DMS 273 (cell line): ENCODE measurements at regions not wholly inside any gene's neighbourhood (a gene's known extent, or its start where the extent isn't known, plus 50 kb on each side); places are given as distances from the start of the nearest gene placed in this dataset.

Experiments used
- DNase-seq: peaks from one replicate; lab custom pipeline; 2025; ENCODE audit not compliant: unreplicated experiment; lab: John Stamatoyannopoulos, UW

DNA sequence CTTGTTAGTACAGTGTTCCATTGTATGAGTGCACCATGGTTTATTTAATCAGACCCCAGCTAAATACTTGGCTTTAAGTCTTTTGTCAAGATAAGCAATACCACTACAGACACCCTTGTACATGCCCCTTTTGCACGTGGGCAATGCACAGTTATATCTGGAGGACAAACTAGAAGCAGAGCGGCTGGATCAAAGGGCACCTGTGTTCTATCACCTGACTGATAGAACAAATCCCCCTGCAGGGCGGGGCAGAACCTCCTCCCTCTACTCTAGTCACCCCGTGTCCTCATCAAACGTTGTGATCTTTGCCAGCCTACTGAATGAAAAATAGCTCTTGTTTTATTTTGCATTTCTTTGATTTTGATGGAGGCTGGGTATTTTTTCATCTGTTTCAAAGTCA, 314.9 kb downstream of the TLE3 start:
- peak; percentile 34 for DNase-seq

- peak; percentile 88 for DNase-seq
Measured at GRCh38 chr15:69783211-69783610, 314.5 kb downstream of the TLE3 start.

GRCh38 chr15:69784798-69785566, 312.7 kb downstream of the TLE3 start:
- DNase-seq, result no peak

- no peak for DNase-seq
Measured at GRCh38 chr15:69786136-69786701, 311.5 kb downstream of the TLE3 start.

DNA sequence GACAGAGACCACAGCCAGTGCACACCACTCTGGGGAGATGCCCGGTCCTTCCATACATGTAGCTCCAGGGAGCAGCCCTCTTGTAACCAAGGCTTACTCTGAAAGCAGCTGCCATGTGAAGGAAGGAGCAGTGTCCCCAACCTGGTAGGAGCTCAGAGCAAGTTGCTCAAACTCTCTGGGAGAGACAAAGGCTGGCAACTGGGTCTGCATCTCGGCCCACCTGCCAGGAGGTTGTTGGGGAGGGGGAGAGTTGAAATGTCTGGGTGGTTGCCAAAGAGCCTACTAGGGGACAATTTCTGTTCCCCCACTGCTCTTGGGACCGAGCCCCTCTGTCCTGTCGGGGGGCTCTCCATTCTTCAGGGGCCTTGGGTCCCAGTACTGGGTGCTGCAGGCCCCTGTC, 309.9 kb downstream of the TLE3 start:
- DNase-seq, result no peak

- no peak for DNase-seq
Measured at GRCh38 chr15:69789648-69790393, 307.9 kb downstream of the TLE3 start.

- no peak for DNase-seq
Measured at GRCh38 chr15:69790632-69791031, 307.1 kb downstream of the TLE3 start.

- DNase-seq, result no peak
Measured at GRCh38 chr15:69792823-69793222, 304.9 kb downstream of the TLE3 start.

GRCh38 chr15:69793431-69793780, 304.3 kb downstream of the TLE3 start:
- no peak for DNase-seq

- DNase-seq, result no peak
Measured at GRCh38 chr15:69793781-69794451, 303.8 kb downstream of the TLE3 start.

DNA sequence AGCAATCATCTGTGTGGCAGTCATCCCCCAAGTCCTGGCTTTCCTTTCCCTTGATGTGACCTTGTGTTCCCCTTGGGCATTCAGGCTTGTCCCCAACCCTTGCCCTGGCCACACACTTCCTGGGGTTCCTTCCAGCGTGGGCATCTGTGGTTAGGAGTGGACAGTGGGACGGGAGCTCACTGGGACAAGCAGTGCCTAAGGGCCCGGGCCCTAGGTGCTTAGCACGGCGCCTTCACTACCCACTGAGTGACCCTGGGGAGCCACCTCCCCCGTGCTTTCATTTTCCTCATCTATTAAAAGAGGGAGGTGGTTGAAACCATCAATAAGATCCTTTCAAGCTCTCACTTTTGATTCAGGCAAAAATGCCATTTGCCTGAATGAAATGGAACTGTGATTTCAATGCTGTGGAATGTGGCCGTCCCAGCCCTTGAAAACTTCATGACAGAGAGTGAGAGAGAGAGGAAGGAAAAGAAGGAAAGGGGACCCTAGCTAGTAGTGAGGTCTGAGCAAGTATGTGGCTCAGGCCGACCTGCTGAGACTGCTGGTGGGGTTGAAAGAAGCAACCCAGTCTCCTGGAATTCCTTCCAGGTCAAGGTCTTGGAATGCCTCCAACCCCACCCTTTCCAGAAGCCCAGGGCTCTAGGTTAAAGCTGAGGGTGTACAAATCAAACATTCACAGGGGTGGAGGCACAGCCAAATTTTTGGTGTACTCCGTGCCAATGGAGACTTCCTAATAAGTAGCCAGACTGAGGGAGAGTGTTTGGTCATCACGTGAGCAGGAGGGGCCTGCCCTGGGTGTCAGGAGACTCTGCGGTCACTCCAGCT, 302.9 kb downstream of the TLE3 start:
- DNase-seq, result no peak

- no peak for DNase-seq
Measured at GRCh38 chr15:69795601-69796000, 302.1 kb downstream of the TLE3 start.

GRCh38 chr15:69797051-69797595, 300.6 kb downstream of the TLE3 start:
- no peak for DNase-seq

- DNase-seq, result no peak
Measured at GRCh38 chr15:69797615-69798014, 300.1 kb downstream of the TLE3 start.

GRCh38 chr15:69798481-69799250, 299.1 kb downstream of the TLE3 start:
- no peak for DNase-seq

GRCh38 chr15:69801144-69801543, 296.6 kb downstream of the TLE3 start:
- no peak for DNase-seq

DNA sequence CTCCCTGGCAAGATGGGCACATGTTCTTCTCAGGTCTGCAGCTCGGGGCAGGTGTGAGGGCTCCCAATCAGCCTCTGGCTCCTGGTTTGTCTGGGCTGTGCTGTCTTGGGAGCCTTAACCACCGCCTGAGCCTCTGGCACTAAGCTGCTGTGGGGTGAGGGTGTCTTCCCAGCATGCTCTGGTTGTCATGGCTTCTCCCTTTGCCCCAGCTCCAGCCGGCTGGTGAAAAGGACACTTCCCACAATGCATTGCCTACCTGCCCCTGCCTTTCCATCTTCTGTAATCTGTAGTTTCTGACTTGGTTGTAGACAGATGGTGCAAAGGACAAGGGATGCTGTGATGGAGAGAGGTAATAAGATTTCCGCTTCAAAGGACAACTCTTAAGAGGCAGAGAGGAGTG, 295.3 kb downstream of the TLE3 start:
- no peak for DNase-seq

DNA sequence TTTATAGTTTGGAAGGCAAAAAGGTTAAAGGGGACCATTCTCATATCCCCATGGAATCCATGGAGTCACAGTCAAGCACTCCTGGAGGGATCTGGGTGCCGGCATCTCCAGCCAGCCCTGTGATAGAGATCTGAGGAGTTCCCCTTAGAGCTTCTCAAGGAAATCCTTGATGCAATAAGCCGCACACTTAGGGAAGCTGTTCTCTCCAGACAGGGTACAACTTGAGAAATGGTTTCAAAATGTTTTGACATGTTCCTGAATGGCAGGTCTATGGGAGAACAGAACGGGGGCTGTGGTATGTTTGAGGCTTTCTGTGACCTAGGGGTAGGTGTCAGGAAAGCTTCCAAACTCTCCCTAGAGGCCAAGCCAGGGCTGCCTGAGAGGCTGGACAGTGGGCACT, 292.9 kb downstream of the TLE3 start:
- DNase-seq, result no peak

DNA sequence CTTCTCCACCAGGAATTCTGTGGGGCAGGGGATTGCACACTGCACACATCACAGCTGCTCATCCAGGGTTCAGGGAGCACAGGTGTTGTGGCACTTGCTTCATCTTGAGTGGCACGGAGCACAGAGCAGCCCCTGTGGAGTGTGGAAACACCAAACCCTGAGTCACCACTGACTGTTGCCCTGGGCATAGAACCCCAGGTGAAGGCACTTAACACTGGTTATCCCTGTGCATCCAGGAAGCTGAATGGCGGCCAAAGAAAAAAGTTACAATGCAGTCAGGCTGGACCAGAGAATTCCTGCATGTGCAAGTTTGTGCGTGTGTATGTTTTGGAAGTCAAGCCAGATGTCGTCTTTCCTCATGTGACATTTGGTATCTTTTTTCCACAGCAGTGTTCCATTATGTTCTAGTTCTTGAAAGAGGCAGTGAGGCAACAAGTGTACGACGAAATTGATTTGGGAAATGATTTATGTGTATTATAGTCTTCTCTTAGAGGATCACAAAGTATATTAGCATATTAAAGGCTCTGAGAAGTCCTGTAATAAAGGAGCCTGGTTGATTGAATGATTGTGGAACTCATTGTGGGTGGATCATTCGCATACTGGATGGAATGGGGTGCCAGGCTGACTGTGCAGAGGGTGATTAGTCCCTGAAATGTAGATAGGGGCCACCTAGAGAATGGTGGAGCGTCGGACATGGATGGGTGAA, 292.3 kb downstream of the TLE3 start:
- DNase-seq, result no peak
